ENCODE measurements at regions not wholly inside any gene's neighbourhood (a gene's known extent, or its start where the extent isn't known, plus 50 kb on each side); places are given as distances from the start of the nearest gene placed in this dataset.
"Not testable (repeated sequence)": the region's sequence is repeated elsewhere in the genome, so short reads cannot be mapped to it uniquely, and the experiment has no call there.

GRCh38 chr7:4603843-4604231, 78.3 kb upstream of the FOXK1 start:
- TF ChIP-seq POLR2A (IDR thresholded peaks at IDR 0.05; ENCODE audit: low read length) = no peak
- no peak for TF ChIP-seq GATA1 (IDR thresholded peaks at IDR 0.05; ENCODE audit: low read depth, low read length)
- no peak for DNase-seq

DNA sequence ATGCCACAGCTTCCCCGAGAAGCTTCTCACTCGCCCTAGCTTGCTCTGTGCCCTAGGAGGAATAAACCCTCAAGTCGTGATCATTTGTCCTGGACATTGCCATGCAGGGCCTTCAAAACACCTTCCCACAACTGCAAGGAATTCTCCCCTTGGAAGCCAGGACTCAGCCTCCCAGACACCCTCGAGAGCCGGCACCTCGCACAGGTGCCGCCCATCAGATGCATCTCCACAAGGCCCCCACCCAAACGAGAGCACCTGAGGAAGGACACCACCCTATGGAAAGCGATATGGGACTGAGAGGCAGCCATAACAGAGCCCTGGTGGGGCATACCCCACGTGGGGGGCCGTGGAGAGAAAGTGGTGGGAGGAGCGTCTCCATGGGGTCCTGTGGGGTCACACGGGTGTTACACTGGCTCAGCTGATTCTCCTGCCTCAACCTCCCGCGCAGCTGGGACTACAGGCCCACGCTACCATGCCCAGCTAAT, 77.6 kb upstream of the FOXK1 start:
- TF ChIP-seq POLR2A (IDR thresholded peaks at IDR 0.05; ENCODE audit: low read length) (no peak), GATA1 (IDR thresholded peaks at IDR 0.05; ENCODE audit: low read depth, low read length) (no peak)
- DNase-seq = no peak

DNA sequence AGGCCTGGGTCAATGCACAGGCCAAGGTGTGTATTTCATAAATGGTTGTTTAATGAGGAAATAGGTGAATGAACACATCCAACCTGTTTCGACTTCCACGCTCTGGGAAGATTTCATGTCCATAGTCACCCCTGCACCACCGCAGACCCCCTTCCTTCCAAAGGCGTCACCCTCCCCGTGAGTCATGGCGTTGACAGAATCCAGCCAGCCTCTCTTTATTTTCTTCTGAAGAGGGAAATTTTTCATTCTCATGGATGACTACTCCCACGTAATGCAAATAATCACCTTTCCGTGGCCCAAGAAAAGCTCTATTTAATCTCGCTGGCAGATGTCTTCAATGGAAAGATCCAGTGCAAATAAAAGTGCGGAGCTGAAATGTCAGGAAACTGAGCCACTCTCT, 75.3 kb upstream of the FOXK1 start:
- no peak for DNase-seq

DNA sequence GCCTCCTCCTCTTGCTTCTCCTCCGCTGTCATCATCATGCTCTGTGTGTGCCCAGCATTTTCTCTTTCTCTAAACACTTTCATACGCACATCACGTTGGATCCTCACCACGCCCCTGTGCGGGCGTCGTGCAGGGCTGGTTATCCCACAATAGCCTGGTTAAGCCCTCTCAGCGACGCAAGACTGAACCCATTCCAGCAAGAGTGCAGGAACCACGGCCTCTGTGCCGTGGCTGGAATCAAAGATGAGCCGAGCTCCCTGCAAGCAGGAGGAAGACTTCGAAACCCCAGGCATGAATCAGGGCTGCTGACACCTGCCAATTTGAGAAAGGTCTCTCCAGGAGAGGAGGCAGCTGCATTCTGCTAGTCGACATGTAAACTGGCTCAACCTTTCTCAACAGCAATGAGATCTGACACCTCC, 74.8 kb upstream of the FOXK1 start:
- no peak for DNase-seq
- TF ChIP-seq POLR2A (IDR thresholded peaks at IDR 0.05; ENCODE audit: low read length) = no peak
- TF ChIP-seq GATA1 (IDR thresholded peaks at IDR 0.05; ENCODE audit: low read depth, low read length) = no peak

More for the DNA sequence above, 75.3 kb upstream of the FOXK1 start:
- TF ChIP-seq GATA1 (IDR thresholded peaks at IDR 0.05; ENCODE audit: low read depth, low read length) (no peak), POLR2A (IDR thresholded peaks at IDR 0.05; ENCODE audit: low read length) (no peak)

- not testable (repeated sequence) for DNase-seq
These were observed 72.5 kb upstream of the FOXK1 start for GRCh38 chr7:4609576-4609975.

DNA sequence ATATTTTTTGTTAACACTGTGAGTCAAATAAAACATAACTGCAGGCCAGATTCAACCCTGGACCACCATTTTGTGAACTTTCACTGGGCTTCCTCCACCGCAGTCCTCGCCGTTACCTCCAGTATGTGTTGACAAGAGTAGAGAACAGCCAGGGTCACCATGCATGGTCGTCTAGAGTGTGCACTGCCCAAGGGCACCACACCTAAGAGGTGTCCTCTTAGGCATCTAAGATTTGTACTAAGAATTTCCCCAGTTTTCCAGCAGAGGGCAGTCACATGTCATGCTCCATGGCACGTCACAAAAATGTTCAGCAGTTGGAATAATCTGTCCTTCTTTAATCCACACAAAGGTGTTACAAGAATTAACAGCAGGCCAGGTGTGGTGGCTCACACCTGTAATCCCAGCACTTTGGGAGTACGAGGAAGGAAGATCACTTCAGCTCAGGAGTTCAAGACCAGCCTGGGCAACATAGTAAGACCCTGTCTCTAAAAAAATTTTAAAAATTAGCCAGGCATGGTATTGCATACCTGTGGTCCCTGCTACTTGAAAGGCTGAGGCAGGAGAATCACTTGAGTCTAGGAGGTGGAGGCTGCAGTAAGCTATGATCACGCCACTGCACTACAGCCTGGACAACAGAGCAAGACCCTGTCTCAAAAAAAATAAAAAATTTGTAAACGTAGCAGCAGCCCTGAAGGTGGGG, 71.2 kb upstream of the FOXK1 start:
- peak; percentile 72 to 82 for DNase-seq
- no peak for TF ChIP-seq GATA1 (IDR thresholded peaks at IDR 0.05; ENCODE audit: low read depth, low read length)
- no peak for TF ChIP-seq POLR2A (IDR thresholded peaks at IDR 0.05; ENCODE audit: low read length)

DNA sequence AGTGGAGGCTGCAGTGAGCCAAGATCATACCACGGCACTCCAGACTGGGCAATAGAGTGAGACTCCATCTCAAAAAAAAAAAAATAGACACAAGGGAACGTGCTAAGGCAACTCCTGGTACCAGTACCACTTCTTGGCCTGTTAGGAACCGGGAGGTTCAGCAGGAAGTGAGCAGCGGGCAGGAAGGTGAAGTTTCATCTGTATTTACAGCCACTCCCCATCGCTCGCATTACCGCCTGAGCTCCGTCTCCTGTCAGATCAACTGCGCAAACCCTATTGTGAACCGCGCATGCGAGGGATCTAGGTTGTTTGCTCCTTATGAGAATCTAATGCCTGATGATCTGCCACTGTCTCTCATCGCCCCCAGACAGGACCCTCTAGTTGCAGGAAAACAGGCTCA, 69.9 kb upstream of the FOXK1 start:
- DNase-seq = no peak
- TF ChIP-seq POLR2A (IDR thresholded peaks at IDR 0.05; ENCODE audit: low read length) = no peak
- no peak for TF ChIP-seq GATA1 (IDR thresholded peaks at IDR 0.05; ENCODE audit: low read depth, low read length)

DNA sequence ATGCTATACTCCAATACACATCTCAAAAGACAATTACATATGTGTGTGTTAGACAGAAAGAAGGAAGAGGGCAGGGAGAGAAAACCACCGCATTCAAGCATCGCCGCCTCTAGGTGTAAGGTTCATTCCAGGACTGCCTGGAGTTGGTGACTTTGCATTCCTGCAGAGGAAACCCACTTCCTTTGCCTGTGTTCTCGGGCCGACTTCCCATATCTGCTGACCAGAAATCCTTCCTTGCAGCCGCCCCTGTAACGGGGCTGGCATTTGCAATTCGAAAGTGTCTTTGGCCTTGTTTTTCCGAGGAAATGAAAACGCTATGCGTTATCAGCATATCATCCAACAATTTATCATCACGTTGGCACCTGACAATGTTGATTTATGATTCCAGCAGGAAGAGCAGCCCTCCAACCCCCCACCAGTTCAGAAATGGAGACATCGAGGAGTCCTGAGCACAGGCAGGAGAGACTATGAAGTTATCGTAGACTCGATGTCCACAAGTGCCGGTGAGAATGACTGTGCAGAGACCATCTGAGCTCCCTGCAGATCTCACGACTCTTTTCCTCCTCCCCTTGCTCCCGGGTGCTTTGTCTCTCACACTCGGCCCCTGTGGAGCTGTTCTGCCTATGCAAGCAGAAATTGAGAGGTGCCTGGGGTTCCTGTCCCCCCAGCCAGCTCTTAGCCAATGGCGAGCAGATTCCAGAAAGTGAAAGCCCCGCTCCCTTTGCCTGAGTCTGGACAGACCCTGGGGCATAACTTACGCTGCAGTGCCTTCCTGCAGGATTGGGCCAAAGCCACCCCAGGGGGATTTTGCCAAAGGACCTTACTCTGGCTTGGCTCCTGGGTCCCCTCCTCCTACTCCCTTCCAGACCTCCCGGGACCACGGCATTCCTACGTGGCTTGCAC, 68.9 kb upstream of the FOXK1 start:
- peak; percentile 37 to 38 for DNase-seq
- TF ChIP-seq GATA1 (IDR thresholded peaks at IDR 0.05; ENCODE audit: low read depth, low read length) (no peak), POLR2A (IDR thresholded peaks at IDR 0.05; ENCODE audit: low read length) (no peak)

GRCh38 chr7:4613846-4614548, 68.1 kb upstream of the FOXK1 start:
- no peak for DNase-seq
- TF ChIP-seq GATA1 (IDR thresholded peaks at IDR 0.05; ENCODE audit: low read depth, low read length) = no peak
- no peak for TF ChIP-seq POLR2A (IDR thresholded peaks at IDR 0.05; ENCODE audit: low read length)

GRCh38 chr7:4616116-4616515, 66.0 kb upstream of the FOXK1 start:
- no peak for DNase-seq
- no peak for TF ChIP-seq GATA1 (IDR thresholded peaks at IDR 0.05; ENCODE audit: low read depth, low read length)
- no peak for TF ChIP-seq POLR2A (IDR thresholded peaks at IDR 0.05; ENCODE audit: low read length)

GRCh38 chr7:4621396-4621795, 60.7 kb upstream of the FOXK1 start:
- TF ChIP-seq GATA1 (IDR thresholded peaks at IDR 0.05; ENCODE audit: low read depth, low read length) = no peak
- TF ChIP-seq POLR2A (IDR thresholded peaks at IDR 0.05; ENCODE audit: low read length) = no peak
- no peak for DNase-seq

DNA sequence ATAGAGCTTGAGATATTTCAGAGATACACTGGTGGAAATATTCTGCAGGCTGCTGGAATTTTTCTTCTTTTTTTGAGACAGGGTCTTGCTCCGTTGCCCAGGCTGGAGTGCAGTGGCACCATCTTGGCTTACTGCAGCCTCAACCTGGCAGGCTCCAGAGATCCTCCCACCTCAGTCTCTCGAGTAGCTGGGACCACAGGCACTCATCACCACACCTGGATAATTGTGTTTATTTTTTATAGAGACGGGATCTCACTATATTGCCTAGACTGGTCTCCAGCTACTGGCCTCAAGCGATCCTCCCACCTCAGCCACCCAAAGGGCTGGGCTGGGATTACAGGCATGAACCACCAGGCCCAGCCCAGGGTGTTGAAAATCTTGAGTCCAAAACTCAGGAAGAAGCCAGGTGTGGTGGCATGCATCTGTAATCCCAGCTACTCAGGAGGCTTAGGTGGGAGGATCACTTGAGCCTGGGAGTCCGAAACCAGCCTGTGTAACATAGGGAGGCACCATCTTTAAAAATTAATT, 55.7 kb upstream of the FOXK1 start:
- no peak for TF ChIP-seq GATA1 (IDR thresholded peaks at IDR 0.05; ENCODE audit: low read depth, low read length)
- no peak for TF ChIP-seq POLR2A (IDR thresholded peaks at IDR 0.05; ENCODE audit: low read length)
- no peak for DNase-seq

GRCh38 chr7:4629287-4629895, 52.7 kb upstream of the FOXK1 start:
- no peak for TF ChIP-seq POLR2A (IDR thresholded peaks at IDR 0.05; ENCODE audit: low read length)
- no peak for TF ChIP-seq GATA1 (IDR thresholded peaks at IDR 0.05; ENCODE audit: low read depth, low read length)
- DNase-seq = no peak

All from erythroblast (primary cell).